GM10266 (cell line): ENCODE measurements at regions not wholly inside any gene's neighbourhood (a gene's known extent, or its start where the extent isn't known, plus 50 kb on each side); places are given as distances from the start of the nearest gene placed in this dataset.

Experiments
- DNase-seq: peaks from one replicate; pipeline ENCODE4 v3.0.0; 2012; ENCODE audit errors: extremely low spot score
- CTCF ChIP-seq: IDR thresholded peaks from 2 replicates; pipeline ENCODE4 v1.5.1; 2012; ENCODE audit warnings: mild to moderate bottlenecking, low read depth; ENCODE audit not compliant: control insufficient read depth, insufficient read depth; ENCODE audit errors: missing control alignments

DNA sequence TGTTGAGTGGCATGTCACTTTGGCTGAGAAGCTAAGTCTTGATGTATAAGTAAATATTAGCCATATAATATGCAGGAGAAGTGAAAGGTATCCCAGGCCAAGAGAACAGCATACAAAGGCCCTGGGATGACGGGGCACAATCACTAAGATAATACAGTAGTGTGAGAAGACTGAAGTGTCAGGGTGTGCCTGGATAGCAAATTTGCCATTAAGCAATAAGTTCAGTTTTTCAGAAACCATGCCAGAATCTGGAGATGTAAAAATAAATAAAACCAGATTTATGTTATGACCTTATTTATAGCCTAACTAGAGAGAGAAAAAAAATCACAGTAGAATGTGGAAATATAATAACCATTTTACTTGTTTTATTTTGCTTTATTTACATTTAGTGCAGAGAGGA, 1858.7 kb upstream of the CELF4 start:
- no peak for TF ChIP-seq CTCF
- no peak for DNase-seq

GRCh38 chr18:39421276-39421675, 1855.7 kb upstream of the CELF4 start:
- no peak for TF ChIP-seq CTCF
- no peak for DNase-seq

DNA sequence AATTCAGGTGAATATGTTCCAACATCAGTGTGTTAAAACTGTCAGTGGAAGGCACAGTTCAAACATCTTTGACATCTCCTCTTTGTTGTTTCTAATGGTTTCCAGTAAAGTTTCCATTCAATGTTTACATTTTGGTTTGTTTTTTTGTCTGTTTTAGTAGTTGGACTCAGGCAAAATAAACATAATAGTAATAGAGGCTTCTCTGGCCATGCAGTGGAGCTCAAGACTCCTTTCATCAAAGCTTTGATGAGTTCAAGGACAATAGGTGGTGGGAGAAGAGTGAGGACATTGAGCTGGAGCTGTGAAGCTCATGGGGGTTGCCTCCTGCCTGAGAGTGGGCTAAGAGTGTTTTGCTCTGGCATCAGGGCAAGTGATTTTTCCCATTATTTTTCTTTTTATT, 1853.7 kb upstream of the CELF4 start:
- TF ChIP-seq CTCF = no peak
- no peak for DNase-seq

DNA sequence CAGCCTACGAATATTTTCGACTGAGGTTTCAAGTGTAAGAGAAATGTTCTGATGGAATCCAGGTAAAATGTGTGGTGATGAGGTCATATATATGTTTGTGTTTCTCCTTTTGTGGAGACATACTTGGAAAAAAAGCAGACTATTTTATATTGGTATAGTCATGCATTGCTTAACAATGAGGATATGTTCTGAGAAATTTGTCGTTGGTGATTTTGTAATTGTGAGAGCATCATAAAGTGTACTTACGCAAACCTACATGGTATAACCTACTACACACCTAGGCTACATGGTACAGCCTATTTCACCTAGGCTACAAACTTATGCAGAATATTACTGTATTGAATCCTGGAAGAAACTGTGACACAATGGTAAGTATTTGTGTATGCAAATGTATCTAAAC, 1849.9 kb upstream of the CELF4 start:
- no peak for TF ChIP-seq CTCF

DNA sequence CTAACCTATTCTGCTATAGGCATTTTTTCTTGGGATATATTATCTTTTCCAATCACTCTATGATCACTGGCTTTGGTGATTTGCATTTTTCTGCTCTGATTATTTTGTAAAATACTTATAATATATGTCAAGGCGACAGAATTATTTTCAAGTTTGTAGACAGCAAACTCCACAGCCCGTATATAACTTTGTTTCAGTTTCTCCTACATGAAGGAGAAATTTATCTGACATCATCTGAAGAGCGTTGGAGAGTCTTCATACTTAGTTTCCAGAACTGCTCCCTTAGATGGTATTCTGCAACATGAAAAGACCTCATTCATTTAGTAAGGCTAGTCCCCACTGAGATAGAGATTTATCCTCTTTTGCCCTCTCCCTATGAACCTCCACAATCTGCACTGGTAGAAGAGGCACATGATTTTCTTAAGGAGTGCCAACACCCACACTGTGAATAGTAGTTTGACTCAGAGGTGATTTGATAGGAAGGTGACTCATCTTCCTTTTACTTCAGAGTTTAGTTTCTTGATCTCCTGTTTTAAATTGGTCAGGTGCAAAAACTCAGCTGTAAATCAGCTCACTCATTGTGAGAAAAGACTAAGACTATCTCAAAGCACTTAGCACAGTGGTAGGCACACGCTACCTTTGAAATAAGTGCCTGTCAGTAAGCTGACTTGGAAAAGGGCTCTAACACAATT, 1848.6 kb upstream of the CELF4 start:
- no peak for DNase-seq
- TF ChIP-seq CTCF = no peak

More for the DNA sequence above, 1849.9 kb upstream of the CELF4 start:
- DNase-seq = no peak

DNA sequence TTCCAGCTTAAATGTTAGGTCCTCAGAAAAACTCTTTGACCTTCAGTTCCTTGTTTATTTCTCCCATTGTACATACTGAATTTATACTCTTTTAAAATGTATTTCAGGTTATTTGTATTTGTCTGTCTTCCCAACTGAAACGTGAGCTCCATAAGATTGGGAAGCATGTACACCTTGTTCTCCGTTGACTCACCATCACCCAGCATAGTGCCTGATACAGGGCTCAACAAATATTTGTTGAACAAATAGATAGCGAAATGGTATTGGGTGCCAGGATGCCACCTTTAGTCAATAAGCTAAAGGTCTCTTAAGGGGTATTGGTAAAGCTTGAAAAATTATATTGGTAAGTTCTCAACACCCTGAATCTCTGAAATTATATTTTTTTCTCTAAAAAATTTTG, 1841.3 kb upstream of the CELF4 start:
- no peak for DNase-seq
- TF ChIP-seq CTCF = no peak

DNA sequence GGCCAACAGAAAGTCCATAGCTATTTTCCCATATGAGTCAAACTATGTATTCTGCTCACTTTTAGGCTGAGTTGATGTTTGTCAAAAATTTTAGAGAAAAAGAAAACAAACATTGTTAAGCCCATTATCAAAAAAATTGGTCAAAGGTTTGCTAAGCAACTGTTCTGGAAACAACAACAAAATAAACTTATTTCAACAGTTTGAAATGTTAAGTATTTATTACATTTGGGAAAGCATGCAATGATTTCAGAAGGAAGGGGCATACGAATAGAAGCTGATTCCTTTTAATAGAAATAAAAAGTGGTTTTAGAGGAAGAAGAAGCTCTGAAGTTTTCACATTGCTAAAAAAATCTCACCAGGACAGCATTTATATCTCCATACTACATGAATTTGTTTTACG, 1837.5 kb upstream of the CELF4 start:
- no peak for DNase-seq

More for the DNA sequence above, 1837.5 kb upstream of the CELF4 start:
- no peak for TF ChIP-seq CTCF
